RWPE2 (cell line): ENCODE measurements at regions not wholly inside any gene's neighbourhood (a gene's known extent, or its start where the extent isn't known, plus 50 kb on each side); places are given as distances from the start of the nearest gene placed in this dataset.

Experiments
- ATAC-seq: fragments of 200-7000 bp; cut with Tn5 transposase; 3 replicates; pipeline ENCODE4 v1.9.1; 2021; ENCODE audit warnings: low read depth
- DNase-seq: peaks from one replicate; pipeline ENCODE4 v3.0.0-alpha.2; 2020; ENCODE audit warnings: low spot score
- H3K27ac ChIP-seq: fragments of 450-650 bp; 2 replicates; pipeline ENCODE4 v1.5.1; 2017; ENCODE audit warnings: mild to moderate bottlenecking; ENCODE audit not compliant: poor library complexity, severe bottlenecking
- H3K27me3 ChIP-seq: fragments of 250-450 bp; sonication (Bioruptor Pico); 2 replicates; pipeline ENCODE4 v1.5.1; 2021; ENCODE audit warnings: mild to moderate bottlenecking, moderate library complexity; ENCODE audit not compliant: insufficient read depth, poor library complexity, severe bottlenecking
- H3K36me3 ChIP-seq: fragments of 250-450 bp; sonication (Bioruptor Pico); 2 replicates; pipeline ENCODE4 v1.5.1; 2020; ENCODE audit warnings: low read depth, mild to moderate bottlenecking, moderate library complexity
- H3K4me1 ChIP-seq: fragments of 250-450 bp; sonication (Bioruptor Pico); 2 replicates; pipeline ENCODE4 v1.5.1; 2021; ENCODE audit warnings: mild to moderate bottlenecking, moderate library complexity; ENCODE audit not compliant: insufficient read depth, poor library complexity, severe bottlenecking
- H3K4me3 ChIP-seq: fragments of 250-450 bp; sonication (Bioruptor Pico); 2 replicates; pipeline ENCODE4 v1.5.1; 2021; ENCODE audit warnings: mild to moderate bottlenecking, moderate library complexity; ENCODE audit not compliant: severe bottlenecking
- H3K9me3 ChIP-seq: fragments of 250-450 bp; sonication (Bioruptor Pico); 2 replicates; pipeline ENCODE4 v1.5.1; 2021; ENCODE audit warnings: mild to moderate bottlenecking, moderate library complexity; ENCODE audit not compliant: severe bottlenecking
- TF ChIP-seq, protein P1 (sequence below): fragments of 450-650 bp; IDR thresholded peaks from one replicate; pipeline ENCODE4 v1.5.1; 2017; ENCODE audit warnings: mild to moderate bottlenecking, moderate library complexity; ENCODE audit not compliant: poor library complexity, severe bottlenecking

DNA sequence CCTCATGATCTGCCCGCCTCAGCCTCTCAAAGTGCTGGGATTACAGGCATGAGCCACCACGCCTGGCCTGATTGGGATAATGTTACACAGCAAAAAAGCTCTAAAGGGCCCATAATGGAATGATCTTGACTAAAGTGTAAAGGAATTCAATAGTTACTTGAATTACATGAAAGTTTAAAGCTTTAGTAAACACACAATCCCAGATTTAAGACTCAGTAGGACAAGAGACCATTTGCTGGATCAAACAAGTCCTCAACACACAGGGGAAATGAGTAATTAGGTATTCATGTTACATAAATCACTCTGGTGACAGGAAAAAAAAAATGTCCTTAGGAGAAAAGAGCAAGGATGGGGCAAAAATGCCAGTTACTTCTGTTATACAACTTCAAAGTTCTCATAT is 762.9 kb upstream of the AMELY start:
- Histone ChIP-seq H3K4me3 (no peak overlapping the region), H3K4me1 (peaks cover 17% of the 10 kb centered on the region), H3K27me3 (no peaks in the 10 kb centered on the region), H3K27ac (peak overlapping the region; percentile 95), H3K9me3 (no peaks in the 10 kb centered on the region), H3K36me3 (no peaks in the 10 kb centered on the region)
- DNase-seq (no peak), ATAC-seq (peak; percentile 91)
- TF ChIP-seq, protein P1, sequence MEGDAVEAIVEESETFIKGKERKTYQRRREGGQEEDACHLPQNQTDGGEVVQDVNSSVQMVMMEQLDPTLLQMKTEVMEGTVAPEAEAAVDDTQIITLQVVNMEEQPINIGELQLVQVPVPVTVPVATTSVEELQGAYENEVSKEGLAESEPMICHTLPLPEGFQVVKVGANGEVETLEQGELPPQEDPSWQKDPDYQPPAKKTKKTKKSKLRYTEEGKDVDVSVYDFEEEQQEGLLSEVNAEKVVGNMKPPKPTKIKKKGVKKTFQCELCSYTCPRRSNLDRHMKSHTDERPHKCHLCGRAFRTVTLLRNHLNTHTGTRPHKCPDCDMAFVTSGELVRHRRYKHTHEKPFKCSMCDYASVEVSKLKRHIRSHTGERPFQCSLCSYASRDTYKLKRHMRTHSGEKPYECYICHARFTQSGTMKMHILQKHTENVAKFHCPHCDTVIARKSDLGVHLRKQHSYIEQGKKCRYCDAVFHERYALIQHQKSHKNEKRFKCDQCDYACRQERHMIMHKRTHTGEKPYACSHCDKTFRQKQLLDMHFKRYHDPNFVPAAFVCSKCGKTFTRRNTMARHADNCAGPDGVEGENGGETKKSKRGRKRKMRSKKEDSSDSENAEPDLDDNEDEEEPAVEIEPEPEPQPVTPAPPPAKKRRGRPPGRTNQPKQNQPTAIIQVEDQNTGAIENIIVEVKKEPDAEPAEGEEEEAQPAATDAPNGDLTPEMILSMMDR, result no peak

- TF ChIP-seq, protein P1, result no peak
- Histone ChIP-seq H3K4me3 (no peak overlapping the region), H3K4me1 (peaks cover 17% of the 10 kb centered on the region), H3K36me3 (no peaks in the 10 kb centered on the region), H3K27ac (peak overlapping the region; percentile 95), H3K27me3 (no peaks in the 10 kb centered on the region), H3K9me3 (no peaks in the 10 kb centered on the region)
- ATAC-seq (no peak), DNase-seq (no peak)
Observed at GRCh38 chrY:7672796-7673195, 761.2 kb upstream of the AMELY start.

DNA sequence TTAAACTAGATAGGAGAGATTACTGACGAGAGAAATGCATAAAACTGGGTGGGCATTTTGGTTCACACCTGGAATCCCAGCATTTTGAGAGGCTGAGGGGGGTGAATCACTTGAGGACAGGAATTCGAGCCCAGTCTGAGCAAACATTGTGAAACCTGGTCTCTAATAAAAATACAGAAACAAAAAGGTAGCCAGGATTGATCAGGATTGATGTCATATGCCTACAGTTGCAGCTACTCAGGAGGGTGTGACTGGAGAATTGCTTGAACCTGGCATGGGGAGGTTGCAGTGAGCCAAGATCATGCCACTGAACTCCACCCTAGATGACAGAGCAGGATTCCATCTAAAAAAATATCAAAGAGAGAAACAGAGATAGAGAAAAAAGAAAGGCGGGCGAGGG is 751.7 kb upstream of the AMELY start:
- TF ChIP-seq, protein P1, result no peak
- Histone ChIP-seq H3K4me3 (no peak overlapping the region), H3K36me3 (no peaks in the 10 kb centered on the region), H3K27me3 (no peaks in the 10 kb centered on the region), H3K27ac (peak overlapping the region; percentile 43), H3K9me3 (no peaks in the 10 kb centered on the region), H3K4me1 (peaks cover 9% of the 10 kb centered on the region)
- no peak for DNase-seq
- peak; percentile 61; the same call in 2 of the 3 replicates for ATAC-seq

GRCh38 chrY:7659047-7659446 is 747.5 kb upstream of the AMELY start:
- no peaks in the 10 kb centered on the region for H3K36me3 ChIP-seq
- H3K27me3 ChIP-seq, result no peaks in the 10 kb centered on the region
- TF ChIP-seq, protein P1, result no peak
- peaks cover 12% of the 10 kb centered on the region for H3K4me1 ChIP-seq
- ATAC-seq (no peak), DNase-seq (no peak)
- H3K9me3 ChIP-seq, result no peaks in the 10 kb centered on the region
- no peak overlapping the region for H3K27ac ChIP-seq
- no peak overlapping the region for H3K4me3 ChIP-seq

DNA sequence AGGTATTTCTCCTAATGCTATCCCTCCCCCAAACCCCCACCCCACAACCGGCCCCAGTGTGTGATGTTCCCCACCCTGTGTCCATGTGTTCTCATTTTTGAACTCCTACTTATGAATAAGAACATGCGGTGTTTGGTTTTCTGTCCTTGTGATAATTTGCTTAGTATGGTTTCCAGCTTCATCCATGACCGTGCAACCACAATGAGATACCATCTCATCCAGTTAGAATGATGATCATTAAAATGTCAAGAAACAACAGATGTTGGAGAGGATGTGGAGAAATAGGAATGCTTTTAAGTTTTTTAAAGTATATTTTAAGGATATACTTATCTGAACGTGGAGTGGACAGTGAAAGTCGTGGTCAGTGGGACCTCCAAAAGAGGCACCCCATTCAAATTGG is 745.0 kb upstream of the AMELY start:
- ATAC-seq (no peak), DNase-seq (no peak)
- TF ChIP-seq, protein P1, result no peak
- H3K27me3 ChIP-seq, result no peaks in the 10 kb centered on the region
- no peak overlapping the region for H3K4me3 ChIP-seq
- no peaks in the 10 kb centered on the region for H3K36me3 ChIP-seq
- no peaks in the 10 kb centered on the region for H3K9me3 ChIP-seq
- peaks cover 2% of the 10 kb centered on the region for H3K4me1 ChIP-seq
- no peak overlapping the region for H3K27ac ChIP-seq
